ENCODE measurements at regions not wholly inside any gene's neighbourhood (a gene's known extent, or its start where the extent isn't known, plus 50 kb on each side); places are given as distances from the start of the nearest gene placed in this dataset.
"Not testable (repeated sequence)": the region's sequence is repeated elsewhere in the genome, so short reads cannot be mapped to it uniquely, and the experiment has no call there.

- no peak for DNase-seq (ENCODE audit: low read depth in 1 of 2, low spot score in 1 of 2)
- TF ChIP-seq JUND (IDR thresholded peaks at IDR 0.05; ENCODE audit: low read depth): no peak
- in situ Hi-C loops (cut with HindIII; ENCODE audit: low pct_unique_long_range_greater_than_20kb, low sequenced_read_pairs): no loop called here
Measured at GRCh38 chr2:220747736-220748135, 824.4 kb downstream of the EPHA4 start.

- DNase-seq (ENCODE audit: low read depth in 1 of 2, low spot score in 1 of 2): no peak
- no peak for TF ChIP-seq JUND (IDR thresholded peaks at IDR 0.05; ENCODE audit: low read depth)
- in situ Hi-C loops (cut with HindIII; ENCODE audit: low pct_unique_long_range_greater_than_20kb, low sequenced_read_pairs): no loop called here
Measured at GRCh38 chr2:220748875-220749479, 823.1 kb downstream of the EPHA4 start.

DNA sequence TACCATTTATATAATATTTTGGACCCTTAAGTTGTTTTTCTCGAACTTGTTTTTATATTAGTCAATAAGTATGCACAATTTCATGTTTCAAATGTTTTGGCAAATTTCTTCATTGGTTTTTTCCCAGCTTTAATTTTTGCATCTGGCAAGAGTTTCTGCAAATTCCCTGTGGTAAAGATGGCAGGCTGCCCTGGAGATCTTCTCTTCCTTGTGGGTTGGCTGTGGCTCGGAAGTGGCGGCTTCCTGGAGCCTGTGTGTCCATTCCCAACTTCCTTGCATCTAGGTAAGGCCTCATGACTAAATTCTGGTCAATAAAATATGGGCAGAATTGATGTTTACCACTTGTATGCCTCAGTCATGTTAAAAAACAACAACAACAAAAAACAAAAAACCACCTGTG is 818.6 kb downstream of the EPHA4 start:
- no peak for DNase-seq (ENCODE audit: low read depth in 1 of 2, low spot score in 1 of 2)
- TF ChIP-seq JUND (IDR thresholded peaks at IDR 0.05; ENCODE audit: low read depth): no peak
- in situ Hi-C loops (cut with HindIII; ENCODE audit: low pct_unique_long_range_greater_than_20kb, low sequenced_read_pairs): no loop called here

DNA sequence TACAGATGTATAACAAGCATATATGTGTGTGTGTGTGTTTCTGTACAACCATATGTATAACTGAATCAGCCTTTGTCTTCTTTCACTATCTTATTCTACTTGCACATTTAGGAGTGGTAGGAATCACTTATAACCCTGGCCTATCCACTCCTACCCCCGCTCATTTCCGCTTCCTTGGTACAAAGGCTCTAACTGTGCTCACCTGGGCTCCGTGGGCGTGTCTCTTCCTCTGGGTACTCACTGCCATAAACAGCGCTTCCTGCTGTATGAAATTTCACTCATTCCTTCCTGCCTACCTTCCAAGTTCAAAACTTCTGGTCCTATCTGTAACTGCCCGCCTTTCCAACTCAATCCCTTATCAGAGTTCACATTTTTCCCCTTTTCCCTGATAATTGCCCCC is 815.5 kb downstream of the EPHA4 start:
- no peak for DNase-seq (ENCODE audit: low read depth in 1 of 2, low spot score in 1 of 2)
- no peak for TF ChIP-seq JUND (IDR thresholded peaks at IDR 0.05; ENCODE audit: low read depth)
- in situ Hi-C loops (cut with HindIII; ENCODE audit: low pct_unique_long_range_greater_than_20kb, low sequenced_read_pairs): no loop called here

GRCh38 chr2:220758376-220758775 is 813.7 kb downstream of the EPHA4 start:
- in situ Hi-C loops (cut with HindIII; ENCODE audit: low pct_unique_long_range_greater_than_20kb, low sequenced_read_pairs); DNase-seq (ENCODE audit: low read depth in 1 of 2, low spot score in 1 of 2): not testable (repeated sequence)

GRCh38 chr2:220764171-220764570 is 807.9 kb downstream of the EPHA4 start:
- TF ChIP-seq JUND (IDR thresholded peaks at IDR 0.05; ENCODE audit: low read depth): no peak
- no peak for DNase-seq (ENCODE audit: low read depth in 1 of 2, low spot score in 1 of 2)
- in situ Hi-C loops (cut with HindIII; ENCODE audit: low pct_unique_long_range_greater_than_20kb, low sequenced_read_pairs): no loop called here

DNA sequence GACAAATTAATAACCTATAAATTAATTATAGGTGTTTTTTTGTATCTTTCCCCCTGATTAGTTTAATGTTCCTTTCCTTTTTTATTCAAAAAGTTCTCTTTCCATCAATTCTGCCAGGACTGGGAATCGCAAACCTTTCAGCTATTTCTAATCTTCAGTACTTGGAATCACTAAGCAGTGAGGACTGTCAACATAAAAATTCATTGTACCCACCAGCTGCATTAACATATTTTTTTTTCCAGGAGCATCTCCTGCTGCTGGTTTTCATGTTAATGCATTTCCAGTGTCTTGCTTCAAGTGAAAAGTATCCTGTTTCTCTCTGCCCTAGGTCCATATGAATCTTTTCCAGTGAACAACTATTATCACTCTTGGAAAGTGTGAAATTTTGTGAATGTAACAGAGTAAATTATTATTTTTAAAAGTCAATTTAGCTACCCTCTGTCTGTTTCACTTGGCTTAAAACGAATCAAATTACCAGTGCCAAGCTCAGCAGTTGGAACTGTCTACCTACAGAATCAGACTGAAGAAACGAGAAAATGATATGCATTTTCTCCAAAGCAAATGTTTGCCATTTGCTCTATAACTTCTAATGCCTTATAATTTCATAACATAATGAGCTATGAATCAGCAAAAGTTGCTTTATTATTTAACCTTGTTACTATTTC is 804.4 kb downstream of the EPHA4 start:
- no peak for TF ChIP-seq JUND (IDR thresholded peaks at IDR 0.05; ENCODE audit: low read depth)
- in situ Hi-C loops (cut with HindIII; ENCODE audit: low pct_unique_long_range_greater_than_20kb, low sequenced_read_pairs): no loop called here

DNA sequence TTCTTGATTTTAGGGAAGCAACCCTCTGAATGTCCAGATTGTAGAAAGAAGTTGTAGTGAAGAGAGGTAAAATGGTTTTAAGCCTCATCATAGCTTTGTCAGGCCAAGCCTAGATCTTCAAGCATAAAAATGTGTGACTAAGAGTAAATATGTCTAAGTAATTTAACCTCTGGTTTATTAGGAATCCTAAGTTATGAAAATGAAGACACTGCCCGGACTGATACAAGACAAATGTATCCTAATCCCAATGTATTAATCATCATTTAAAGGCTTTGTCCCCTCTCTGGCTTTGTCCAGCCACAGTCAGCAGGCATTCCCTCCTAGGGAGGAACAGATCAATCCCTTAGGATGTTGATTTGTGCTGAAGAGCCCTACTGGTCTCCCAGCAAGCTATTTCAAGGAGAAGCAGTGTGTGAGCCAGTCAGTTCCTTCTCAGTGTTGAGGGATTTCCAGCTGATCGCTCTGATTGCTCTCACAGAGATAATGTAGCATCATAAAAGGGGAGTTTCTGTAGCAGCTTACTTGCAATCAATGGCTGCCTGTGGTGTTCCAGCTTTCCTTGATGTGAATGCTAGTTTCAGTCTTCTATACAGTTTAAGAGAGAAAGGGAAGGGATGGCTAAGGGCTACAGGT is 796.1 kb downstream of the EPHA4 start:
- DNase-seq (ENCODE audit: low read depth in 1 of 2, low spot score in 1 of 2): no peak
- TF ChIP-seq JUND (IDR thresholded peaks at IDR 0.05; ENCODE audit: low read depth): no peak
- in situ Hi-C loops (cut with HindIII; ENCODE audit: low pct_unique_long_range_greater_than_20kb, low sequenced_read_pairs): no loop called here

More for the DNA sequence above, 804.4 kb downstream of the EPHA4 start:
- DNase-seq (ENCODE audit: low read depth in 1 of 2, low spot score in 1 of 2): no peak

- in situ Hi-C loops (cut with HindIII; ENCODE audit: low pct_unique_long_range_greater_than_20kb, low sequenced_read_pairs): not testable (repeated sequence)
Measured at GRCh38 chr2:220779076-220779475, 793.0 kb downstream of the EPHA4 start.

GRCh38 chr2:220779511-220779910 is 792.6 kb downstream of the EPHA4 start:
- no peak for TF ChIP-seq JUND (IDR thresholded peaks at IDR 0.05; ENCODE audit: low read depth)
- no peak for DNase-seq (ENCODE audit: low read depth in 1 of 2, low spot score in 1 of 2)
- in situ Hi-C loops (cut with HindIII; ENCODE audit: low pct_unique_long_range_greater_than_20kb, low sequenced_read_pairs): no loop called here

More at GRCh38 chr2:220779076-220779475, 793.0 kb downstream of the EPHA4 start:
- DNase-seq (ENCODE audit: low read depth in 1 of 2, low spot score in 1 of 2): not testable (repeated sequence)

DNA sequence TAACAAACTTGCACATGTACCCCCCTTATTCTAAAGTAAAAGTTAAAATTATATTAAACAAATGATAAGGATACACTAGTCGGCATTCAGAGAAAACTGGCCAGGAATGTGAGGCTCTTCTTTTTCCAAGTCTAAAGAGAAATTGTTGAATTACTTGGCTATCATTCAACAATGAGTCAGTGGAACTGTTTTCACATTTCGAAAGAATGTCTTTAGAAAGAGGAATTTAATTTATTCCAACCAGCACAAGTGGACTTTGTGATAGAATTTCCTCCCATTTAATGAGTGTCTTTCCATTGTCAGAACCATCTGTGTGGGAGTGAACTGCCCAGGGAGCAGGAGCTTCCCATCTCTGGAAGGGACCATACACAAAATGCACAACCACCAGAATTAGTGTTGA is 792.2 kb downstream of the EPHA4 start:
- DNase-seq (ENCODE audit: low read depth in 1 of 2, low spot score in 1 of 2): no peak
- in situ Hi-C loops (cut with HindIII; ENCODE audit: low pct_unique_long_range_greater_than_20kb, low sequenced_read_pairs): no loop called here
- no peak for TF ChIP-seq JUND (IDR thresholded peaks at IDR 0.05; ENCODE audit: low read depth)

- no peak for TF ChIP-seq JUND (IDR thresholded peaks at IDR 0.05; ENCODE audit: low read depth)
- in situ Hi-C loops (cut with HindIII; ENCODE audit: low pct_unique_long_range_greater_than_20kb, low sequenced_read_pairs): no loop called here
- DNase-seq (ENCODE audit: low read depth in 1 of 2, low spot score in 1 of 2): no peak
Measured at GRCh38 chr2:220781622-220782241, 790.4 kb downstream of the EPHA4 start.

- TF ChIP-seq JUND (IDR thresholded peaks at IDR 0.05; ENCODE audit: low read depth): no peak
- in situ Hi-C loops (cut with HindIII; ENCODE audit: low pct_unique_long_range_greater_than_20kb, low sequenced_read_pairs): no loop called here
- no peak for DNase-seq (ENCODE audit: low read depth in 1 of 2, low spot score in 1 of 2)
Measured at GRCh38 chr2:220782609-220783113, 789.4 kb downstream of the EPHA4 start.

Data from T47D (cell line).